ENCODE measurements at regions not wholly inside any gene's neighbourhood (a gene's known extent, or its start where the extent isn't known, plus 50 kb on each side); places are given as distances from the start of the nearest gene placed in this dataset.

GRCh38 chr9:75601280-75601679 is 289.2 kb upstream of the PCSK5 start:
- Histone ChIP-seq H4K20me1 (ENCODE audit: insufficient read depth) (no peaks in the 10 kb centered on the region), H3K27ac (ENCODE audit: low read depth in 2 of 2, low read length in 1 of 2) (no peak overlapping the region), H3K27me3 (ENCODE audit: insufficient read depth) (no peaks in the 10 kb centered on the region), H3K36me3 (replicated peaks in 1 of 2; ENCODE audit: control insufficient read depth in 1 of 2, insufficient read depth in 2 of 2, low read length in 1 of 2) (no peaks in the 10 kb centered on the region), H3K4me1 (ENCODE audit: control insufficient read depth in 1 of 2, insufficient read depth in 2 of 2, low read depth in 1 of 2, low read length in 1 of 2) (no peaks in the 10 kb centered on the region), H3F3A (replicated peaks; ENCODE audit: insufficient read depth) (no peaks in the 10 kb centered on the region), H3K4me2 (no peak overlapping the region), H2AFZ (ENCODE audit: low read depth) (no peak overlapping the region), H3K4me3 (ENCODE audit: low read depth in 2 of 2, low read length in 1 of 2) (no peak overlapping the region), H3K9me3 (no peaks in the 10 kb centered on the region; the same call in 1 of the 2 replicates), H3K79me2 (ENCODE audit: insufficient read depth) (no peaks in the 10 kb centered on the region), H3K9me2 (no peaks in the 10 kb centered on the region), H3K9ac (no peak overlapping the region)
- ChIA-PET CTCF (interaction anchor here (0.8 to 1.3 kb wide), 2 partner anchors 9 to 11 kb away, joined by 3 read pairs; no protein-coding TSS in a partner anchor), POLR2A (no interaction called here)
- no peak for DNase-seq
- no peak for TF ChIP-seq FOXM1 (IDR thresholded peaks at IDR 0.05; ENCODE audit: low read depth)
- no peak for TF ChIP-seq POLR2AphosphoS5 (IDR thresholded peaks at IDR 0.05; ENCODE audit: low read depth, low read length)
- TF ChIP-seq RFX5 (IDR thresholded peaks at IDR 0.05; ENCODE audit: low read length) = no peak
- no peak for TF ChIP-seq IRF3 (IDR thresholded peaks at IDR 0.05; ENCODE audit: low read depth, low read length)
- no peak for TF ChIP-seq GABPA (IDR thresholded peaks at IDR 0.05; ENCODE audit: low read depth)
- no peak for TF ChIP-seq USF2 (IDR thresholded peaks at IDR 0.05; ENCODE audit: borderline replicate concordance, low read depth, low read length)
- TF ChIP-seq YY1 (IDR thresholded peaks at IDR 0.05; ENCODE audit: low read depth) = no peak
- no peak for TF ChIP-seq TAF1 (IDR thresholded peaks at IDR 0.05; ENCODE audit: borderline replicate concordance, low read depth, low read length)
- TF ChIP-seq EP300 (IDR thresholded peaks at IDR 0.05; ENCODE audit: borderline replicate concordance in 1 of 2, low read depth in 1 of 2, low read length in 1 of 2) = no peak
- TF ChIP-seq MEF2A (IDR thresholded peaks at IDR 0.05; ENCODE audit: borderline replicate concordance, low read depth) = no peak
- no peak for TF ChIP-seq CTCF (IDR thresholded peaks at IDR 0.05)
- no peak for TF ChIP-seq SMC3 (IDR thresholded peaks at IDR 0.05; ENCODE audit: low read depth, low read length)
- no peak for TF ChIP-seq NRF1 (IDR thresholded peaks at IDR 0.05; ENCODE audit: low read depth, low read length)
- no peak for TF ChIP-seq FOXJ3 (CRISPR knock-in tag; IDR thresholded peaks at IDR 0.05)
- TF ChIP-seq ZBTB33 (IDR thresholded peaks at IDR 0.05; ENCODE audit: borderline replicate concordance, low read depth) = no peak
- no peak for TF ChIP-seq FOSL2 (IDR thresholded peaks at IDR 0.05; ENCODE audit: borderline replicate concordance, low read depth)
- WGBS (ENCODE audit: low lambda C conversion rate) = 9% methylated on average over 2 of the region's 2 CpGs
